Left renal cortex interstitium (tissue), 4 donors: ENCODE measurements at regions not wholly inside any gene's neighbourhood (a gene's known extent, or its start where the extent isn't known, plus 50 kb on each side); places are given as distances from the start of the nearest gene placed in this dataset.

Source experiments
- DNase-seq, 4 donors: peaks; one replicate each; pipeline ENCODE4 v3.0.0-alpha.2; 2013; ENCODE audit warnings: low read depth in 4 of 4, low spot score in 2 of 4, missing footprints in 1 of 4

DNA sequence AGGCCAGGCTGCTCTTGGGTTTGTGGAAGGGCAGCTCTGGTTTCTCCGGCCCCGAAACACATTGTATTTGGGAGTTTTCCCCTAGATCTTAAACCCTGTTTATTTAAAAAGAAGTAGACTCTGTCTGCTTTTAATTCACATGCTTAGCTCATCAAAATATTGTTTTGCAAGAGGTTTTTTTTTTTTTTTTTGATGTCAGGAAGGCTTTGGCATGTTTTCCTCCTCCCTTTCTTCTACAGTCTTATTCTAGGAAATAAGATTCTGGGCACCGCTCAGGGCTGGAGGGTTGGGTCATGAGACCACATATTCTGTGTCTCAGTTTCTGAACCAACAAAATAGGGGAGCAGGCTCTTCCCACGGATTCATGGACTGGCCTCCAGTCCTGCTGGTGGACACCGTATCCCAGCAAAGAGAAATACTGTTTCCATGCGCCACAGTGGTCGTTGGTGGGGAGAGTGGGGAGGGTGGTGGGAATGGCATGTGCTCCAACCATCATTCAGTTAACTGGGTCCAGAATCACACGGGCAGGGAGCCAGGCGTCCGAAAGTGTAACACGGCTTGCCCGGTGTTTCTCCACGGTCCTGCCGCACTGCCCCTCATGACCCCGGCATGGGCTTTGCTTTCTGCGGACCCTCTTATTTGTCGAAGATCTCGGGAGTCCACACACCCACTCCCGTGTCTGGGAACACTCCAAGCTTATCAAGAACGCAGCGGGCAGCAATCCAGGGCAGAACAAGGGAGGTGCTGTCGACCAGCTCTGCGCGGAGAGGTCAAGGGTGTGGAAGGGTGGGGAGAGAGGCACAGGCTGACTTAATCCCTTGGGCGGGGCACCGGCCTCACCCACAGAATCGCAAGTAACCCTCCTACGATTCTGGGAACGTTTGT lies 176.7 kb downstream of the GLI2 start:
- DNase-seq, result no peak

DNA sequence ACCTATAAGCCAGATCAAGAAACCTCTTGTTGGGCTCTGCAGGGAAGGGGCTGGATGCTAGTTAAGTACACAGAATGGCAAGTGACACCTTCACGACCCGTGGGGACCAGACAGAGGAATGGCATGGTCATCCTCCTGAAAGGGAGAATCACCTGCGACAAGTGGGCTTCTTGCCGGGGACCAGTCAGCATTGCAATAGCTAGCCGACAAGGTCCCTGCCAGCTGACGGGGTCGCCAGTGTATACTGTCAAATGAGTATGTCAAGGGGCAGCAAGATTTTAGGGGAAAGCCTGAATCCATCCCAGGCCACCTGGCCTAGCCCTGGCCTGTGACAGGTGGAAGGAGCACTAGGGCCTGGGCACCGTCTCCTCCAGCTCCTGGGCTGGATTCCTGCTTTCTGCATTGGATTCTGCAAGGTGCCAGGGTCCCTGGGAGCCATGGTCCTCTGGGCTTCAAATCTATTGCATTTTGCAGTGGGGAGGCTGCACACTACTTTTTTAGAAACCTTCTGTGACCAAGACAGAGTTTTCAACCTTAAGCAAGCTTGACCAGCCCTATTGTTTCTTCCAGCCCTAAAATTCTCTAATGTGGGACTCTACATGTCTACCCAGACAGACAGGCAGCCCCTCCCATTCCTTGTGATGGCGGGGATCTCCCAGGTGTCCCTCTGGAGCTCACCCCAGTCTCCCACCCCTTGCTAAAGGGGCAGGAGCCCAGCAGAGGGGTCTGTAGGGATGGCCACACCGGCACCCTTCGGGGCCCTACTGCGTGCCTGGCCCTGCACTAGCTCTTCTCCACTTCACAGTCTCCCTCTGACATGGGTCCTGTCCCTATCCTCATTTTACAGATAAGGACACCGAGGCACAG lies 178.5 kb downstream of the GLI2 start:
- DNase-seq, result no peak

DNA sequence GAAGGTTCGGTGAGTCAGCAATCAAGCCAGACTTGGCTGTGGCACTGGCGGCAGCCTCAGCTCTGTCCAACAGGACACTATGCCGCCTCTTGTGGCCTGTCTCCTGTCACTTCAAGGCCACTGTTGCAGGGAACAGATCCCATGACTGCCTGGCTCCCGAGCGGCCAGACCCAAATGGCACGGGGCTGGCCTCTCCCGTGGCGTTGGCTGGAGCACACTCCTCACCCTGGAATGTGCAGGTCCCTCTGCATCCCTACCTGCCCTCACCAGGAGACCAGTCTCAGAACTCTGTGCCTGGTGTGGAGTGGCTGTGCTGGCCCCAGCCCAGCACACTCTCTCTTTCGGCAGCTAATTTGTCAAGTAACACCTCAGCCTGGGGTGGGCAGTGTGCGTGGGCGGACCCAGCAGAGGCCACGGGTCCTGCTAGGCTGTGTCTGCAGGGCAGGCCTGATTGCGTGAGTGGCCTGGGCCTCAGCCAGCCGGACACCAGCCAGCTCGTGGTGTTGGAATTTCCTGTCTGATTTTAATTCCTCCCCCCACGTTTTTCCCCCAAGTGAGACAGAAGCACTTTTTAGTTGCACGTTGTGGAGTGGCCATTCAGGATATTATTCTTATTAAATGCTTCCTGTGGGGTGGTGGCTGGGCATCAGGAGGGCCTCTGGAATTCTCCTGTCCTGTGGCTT lies 179.3 kb downstream of the GLI2 start:
- no peak for DNase-seq

DNA sequence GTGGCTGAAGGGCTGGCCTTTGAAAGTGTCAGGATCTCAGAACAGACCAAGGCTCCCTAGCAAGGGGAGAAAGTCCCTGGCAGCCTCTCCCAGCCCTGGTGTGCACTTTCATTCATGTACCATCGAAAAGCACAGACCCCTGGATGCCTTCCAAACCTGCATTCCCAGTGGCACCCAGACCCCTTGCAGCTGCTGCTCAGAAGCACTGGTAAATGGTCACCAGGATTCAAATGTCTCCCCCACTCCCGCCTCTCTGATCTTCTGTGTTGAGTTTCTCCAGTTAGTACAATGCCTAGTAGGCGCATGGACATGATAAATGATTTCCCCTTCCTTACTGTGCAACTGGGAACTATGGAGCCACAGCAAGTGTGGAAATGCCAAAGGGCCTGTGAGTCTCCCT lies 180.0 kb downstream of the GLI2 start:
- no peak for DNase-seq

DNA sequence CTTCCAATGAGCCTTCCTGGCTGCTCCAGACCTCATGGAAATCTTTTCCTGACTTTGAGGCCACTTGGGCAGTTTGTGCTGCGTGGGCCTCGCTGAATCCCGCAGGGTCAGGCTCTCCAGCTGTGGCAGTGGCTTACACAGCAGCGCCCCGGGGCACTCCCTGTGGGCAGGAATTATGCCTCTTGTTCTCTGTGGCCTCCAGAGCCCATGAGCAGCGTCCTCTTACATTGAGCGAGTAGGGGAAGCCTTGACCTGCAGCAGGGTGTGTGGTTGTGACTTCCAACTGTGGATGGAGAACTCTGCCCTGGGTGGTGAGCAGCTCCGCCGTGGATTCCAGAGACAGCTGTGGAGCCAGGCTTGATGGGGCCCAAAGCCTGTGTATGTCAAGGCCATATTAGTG lies 180.8 kb downstream of the GLI2 start:
- DNase-seq, result no peak

DNA sequence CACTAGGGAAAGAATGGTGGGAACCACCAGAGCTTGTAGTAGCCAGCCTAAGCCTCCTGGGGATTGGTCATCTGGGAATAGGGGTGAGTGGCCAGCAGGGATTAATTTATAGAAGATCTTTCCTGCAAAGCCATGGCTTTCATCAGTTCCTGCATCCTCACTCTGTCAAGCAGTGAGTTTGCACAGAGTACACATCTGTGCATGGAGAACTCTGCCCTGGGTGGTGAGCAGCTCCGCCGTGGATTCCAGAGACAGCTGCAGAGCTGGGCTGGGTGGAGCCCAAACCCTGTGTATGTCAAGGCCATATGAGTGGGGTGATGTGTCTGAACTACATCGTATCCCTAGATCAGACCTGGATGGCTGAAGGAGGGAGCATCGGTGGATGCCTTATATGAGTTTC lies 182.2 kb downstream of the GLI2 start:
- DNase-seq, result no peak

DNA sequence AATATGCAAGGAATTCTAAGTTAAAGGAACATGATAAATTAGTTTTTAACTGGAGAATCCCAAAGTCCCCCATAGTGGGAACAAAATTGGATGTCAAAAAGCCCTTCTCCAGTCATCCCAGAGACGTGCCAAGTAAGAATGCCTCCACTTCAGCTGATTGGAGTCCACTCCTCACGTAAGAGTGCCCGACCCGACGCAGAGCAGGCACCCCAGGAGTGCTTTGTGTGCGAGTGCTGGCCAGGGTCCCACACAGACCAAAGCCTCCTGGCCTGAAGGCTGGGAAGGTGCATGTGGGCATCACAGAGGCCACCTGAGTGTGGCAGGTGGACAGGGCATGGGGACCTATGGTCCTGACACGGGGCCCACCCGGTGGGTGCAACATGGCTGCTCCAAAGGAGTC lies 183.5 kb downstream of the GLI2 start:
- no peak for DNase-seq

DNA sequence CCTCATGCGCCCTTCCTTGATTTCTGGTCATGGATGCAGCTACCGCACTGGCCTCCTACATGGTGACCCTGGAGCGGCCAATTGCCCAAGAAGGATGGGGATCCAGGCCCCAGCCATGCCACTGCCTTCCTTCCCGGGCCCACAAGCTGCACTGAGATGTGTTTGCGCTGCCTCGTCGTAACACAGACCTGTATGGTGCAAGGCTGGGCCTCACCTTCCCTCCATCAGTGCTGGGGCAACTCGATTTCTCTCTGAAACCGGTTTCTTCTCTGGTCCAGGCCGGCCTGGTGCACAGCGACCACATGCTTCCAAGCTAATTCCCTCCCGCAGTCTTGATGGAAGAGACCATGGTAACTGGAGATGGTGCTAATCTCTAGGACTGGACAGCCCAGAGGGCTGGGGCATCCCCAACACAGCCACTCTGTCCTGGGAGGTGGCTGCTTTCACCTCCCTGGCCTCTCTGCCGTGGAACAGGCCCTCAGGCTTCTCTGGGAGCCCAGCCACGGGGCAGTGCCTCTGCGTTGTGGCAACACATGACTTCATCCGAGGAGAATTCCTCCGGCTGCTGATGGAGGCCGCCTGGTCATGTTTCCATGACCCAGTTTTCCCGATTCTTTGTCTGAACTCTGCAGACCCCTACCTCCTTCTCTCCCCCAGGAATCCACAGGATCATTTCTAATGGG lies 184.2 kb downstream of the GLI2 start:
- no peak for DNase-seq

DNA sequence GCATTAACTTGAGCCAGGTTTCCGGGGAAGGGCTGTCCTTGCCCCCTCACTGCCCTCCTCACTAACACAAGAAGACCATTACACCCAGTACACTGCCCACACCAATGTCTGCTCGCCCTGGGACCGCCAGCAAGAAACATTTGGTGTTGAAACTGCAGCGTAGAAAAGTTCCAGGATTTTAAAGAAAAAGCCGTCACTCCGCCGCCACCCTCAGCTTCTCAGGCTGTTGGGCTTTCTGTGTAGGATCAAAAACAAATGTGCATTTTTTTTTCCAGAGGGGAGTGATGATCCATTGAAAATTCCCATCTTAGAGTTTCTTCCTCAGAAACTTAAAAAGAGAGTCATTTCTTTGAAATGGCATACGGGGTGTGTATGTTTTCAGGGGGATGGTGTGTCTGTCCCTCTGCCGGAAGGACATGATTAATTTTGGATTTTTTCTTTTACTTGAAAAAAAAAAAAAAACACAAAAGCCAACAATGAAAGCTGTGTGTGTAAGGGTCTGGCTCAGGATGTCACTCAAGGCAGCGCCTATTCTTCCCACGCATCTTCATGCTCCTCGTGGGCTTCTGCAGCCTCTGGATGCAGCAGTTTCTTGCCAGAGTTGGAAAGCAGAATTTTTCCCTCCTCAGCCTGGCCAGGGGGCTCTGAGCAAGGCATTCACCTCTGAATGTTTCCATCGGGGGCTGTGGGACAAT lies 184.9 kb downstream of the GLI2 start:
- DNase-seq, result no peak

DNA sequence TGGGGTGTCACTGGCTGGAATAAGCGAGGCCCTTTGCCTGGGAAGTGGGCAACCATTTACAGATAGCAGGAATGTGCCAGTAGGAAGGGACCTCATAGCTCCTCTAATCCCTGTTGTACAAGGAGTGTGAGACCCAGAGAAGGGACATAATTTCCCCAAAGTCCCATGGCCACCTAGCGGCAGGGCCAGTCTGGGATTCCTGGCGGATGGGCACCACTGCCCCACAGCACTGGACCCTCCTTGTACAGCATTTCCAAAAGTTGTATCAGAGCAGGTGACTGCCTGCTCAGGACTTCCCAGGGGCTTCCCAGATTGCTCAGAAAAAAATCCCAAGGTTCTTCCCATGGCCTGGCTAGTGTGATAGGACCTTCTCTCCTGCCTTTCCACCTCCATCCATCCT lies 185.8 kb downstream of the GLI2 start:
- no peak for DNase-seq

DNA sequence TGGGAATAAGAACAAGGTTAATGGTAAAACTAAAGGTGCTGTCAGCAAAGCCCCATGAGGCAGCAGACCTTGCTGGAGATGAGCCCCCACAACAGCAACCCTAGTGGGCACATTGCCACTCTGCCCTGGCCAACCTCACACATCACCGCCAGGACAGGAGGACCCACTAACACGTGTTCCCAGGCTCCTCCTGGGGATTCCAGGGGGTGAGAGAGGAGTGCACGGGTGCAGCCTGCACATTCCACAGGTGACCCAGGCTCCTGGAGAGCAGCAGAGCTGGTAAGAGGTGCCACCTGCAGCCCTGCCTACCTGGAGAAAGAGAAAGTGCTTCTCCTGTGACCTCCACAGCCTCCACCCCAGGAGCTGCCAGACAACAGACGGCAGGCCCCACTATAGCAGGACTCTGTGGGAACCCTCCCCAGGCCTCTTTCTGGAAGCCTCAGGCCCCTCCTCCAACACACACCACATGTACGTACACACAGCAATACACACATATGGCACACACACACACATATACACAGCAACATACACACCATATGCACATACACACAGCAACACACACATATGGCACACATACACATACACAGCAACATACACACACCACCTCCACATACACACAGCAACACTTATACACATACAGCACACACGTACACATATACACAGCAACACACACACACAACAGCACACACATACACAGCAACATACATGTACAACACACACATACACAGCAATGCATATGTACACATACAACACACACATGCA lies 187.1 kb downstream of the GLI2 start:
- no peak for DNase-seq

DNA sequence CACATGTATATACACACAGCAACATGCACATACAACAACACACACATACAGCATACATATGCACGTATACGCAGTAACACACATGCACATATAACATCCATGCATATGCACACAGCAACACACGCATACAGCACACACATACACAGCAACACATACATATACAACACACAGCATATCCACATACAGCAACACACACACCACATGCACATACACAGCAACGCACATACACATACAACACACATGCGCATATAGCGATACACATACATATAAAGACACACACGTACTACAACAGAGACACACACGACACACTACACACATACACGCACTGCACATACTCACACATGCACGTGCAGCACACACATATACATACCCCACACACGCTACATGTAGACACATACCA lies 187.8 kb downstream of the GLI2 start:
- DNase-seq, result no peak

DNA sequence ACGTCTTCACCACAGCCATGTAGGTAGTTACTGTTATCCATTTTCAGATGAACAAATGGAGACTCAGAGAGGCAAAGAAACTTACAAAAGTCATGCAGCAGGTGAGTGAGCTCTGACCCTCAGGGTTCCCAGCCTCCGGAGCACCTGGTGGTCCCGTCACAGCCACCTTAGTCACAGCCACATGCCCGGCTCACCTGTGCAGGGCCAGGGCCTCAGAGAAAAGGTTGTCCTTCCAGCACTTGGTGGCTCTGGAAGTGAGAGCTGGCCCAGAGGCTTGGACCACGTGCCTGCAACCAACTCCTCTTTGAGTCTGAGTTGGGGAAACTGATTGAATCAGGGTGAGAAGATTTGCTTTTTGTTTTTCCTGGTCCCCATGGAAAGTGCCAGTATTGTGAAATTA lies 189.3 kb downstream of the GLI2 start:
- no peak for DNase-seq

DNA sequence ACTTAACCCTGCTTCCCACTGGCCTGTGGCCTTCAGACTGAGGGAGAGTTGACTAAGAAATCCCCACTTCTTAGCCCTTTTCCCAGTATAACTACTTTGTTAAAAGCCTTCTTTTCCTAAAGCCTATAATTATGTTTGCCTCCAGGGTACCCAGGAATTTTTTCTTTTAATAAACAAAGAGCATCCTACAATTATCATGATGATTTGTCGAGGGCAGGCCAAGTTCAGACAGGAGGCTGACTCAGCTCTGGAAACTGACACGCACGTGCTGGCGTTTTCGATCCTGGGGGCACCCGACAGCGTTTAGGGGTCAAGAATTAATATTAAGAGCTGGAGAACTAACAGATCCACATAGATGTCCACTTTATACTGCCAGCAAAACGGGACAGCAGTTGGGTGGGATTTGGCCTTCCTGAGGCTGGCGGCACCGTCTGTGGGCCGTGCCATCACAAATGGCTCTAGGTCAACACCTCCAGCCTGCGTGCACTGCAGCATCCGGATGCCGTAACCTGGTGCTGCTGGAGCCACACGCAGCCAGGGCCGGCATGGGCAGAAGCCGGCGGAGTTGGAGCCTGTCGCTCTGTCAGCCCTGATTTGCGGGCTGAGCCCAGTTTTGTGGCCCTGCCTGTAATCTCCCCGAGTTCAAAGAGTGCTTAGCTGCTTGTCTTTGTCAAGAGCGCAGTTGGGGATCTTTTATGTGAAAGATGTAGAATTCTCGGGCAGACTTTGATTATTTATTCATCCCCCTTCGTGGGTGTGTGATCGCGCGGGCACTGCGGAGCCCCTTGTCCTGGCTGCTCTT lies 191.0 kb downstream of the GLI2 start:
- no peak for DNase-seq

DNA sequence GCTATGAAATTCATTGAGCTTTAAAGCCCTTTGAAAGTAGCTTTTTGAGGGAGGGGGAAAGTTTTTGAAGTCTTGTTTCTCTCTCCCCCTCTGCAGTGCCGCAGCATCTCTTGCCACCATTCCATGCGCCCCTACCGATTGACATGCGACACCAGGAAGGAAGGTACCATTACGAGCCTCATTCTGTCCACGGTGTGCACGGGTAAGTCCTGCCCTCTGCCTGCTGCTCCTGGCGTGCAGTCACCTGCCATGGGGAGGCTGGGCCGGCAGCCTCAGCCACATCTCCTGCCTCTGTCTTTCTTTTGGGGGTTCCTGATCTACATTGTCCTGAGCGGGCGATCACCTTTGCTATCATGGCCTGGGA lies 191.6 kb downstream of the GLI2 start:
- DNase-seq, result no peak

DNA sequence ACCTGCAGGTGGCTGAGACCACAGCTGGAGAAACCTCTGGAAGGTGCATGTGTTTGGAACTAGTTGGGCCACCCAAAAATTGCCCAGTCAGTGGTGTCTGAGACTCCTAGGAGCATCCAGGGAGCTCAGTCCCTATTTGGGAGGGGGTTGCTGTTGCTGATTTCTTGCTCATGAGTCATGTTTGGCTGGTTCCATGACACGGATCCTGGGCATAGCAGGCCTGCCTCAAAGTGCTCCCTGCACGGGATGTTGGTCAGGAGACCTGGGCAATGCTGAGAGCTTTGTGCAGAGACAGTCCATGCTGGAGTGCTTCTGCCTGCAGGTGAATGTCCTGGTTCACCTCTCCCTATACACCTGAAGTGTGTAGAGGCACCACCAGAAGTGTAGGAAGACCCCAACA lies 194.2 kb downstream of the GLI2 start:
- DNase-seq, result no peak

DNA sequence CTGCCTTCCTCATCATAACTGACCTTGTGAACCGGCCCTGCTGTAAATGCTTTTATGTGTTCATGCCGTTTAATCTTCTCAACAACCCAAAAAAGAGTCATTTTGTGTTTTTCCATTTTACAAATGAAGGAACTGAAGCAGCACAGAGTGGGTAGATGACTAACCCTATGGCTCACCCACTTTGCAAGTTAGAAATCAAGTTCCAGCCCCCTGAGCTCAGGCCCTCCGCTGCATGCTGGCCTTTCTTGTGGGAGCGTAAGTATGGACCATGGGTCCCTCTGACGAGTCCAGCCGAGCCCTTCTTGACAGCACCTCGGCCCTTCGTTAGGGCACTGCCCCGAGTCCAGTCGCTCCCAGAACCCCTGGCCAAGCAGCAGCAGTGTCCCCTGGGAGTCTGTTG lies 194.6 kb downstream of the GLI2 start:
- no peak for DNase-seq

DNA sequence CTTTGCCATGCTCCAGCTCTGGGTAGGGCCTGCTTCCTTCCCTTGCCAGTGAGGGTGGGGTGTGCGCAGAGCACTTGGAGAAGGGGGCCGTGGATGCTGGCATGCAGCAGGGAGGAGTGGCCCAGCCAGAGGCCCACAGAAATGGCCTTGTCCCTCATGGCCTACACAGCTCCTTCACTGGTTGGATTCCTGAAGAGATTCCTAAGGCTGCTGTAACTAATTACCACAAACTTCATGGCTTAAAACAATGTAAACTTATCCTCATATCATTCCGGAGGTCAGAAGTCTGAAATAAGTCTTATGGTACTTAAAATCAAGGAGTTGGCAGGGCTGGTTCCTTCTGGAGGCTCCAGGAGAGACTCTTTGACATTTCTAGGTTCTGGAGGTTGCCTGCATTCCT lies 195.2 kb downstream of the GLI2 start:
- no peak for DNase-seq

DNA sequence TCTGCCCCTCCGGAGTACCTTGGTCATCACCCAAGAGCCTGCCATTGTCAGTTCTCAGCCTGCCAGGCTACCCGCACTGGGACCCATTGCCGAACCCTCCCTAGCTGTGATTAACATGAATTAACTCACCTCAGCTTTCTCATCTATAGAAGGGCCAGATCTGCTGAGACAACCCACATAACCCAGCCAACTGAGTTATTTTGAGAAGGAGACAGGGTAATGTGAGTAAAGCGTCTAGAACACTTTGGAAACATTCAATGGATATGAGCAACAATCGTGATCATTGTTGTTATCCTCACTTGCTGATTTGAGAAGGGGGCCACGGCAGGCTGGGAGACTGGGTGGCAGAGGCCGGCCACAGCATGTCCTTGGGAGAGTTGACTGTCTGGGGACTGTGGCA lies 196.8 kb downstream of the GLI2 start:
- no peak for DNase-seq
